K562 (cell line): ENCODE measurements at regions not wholly inside any gene's neighbourhood (a gene's known extent, or its start where the extent isn't known, plus 50 kb on each side); places are given as distances from the start of the nearest gene placed in this dataset.

ENCODE experiments used
- ATAC-seq: fragments of 200-7000 bp; cut with Tn5 transposase; 3 replicates; pipeline ENCODE4 v1.9.1; 2020; ENCODE audit warnings: moderate library complexity
- BruUV-seq: library from RNA; stranded (reverse); fragments of 400-500 nt; replicated peaks from 2 replicates; lab custom pipeline; 2021; lab: Mats Ljungman, UMichigan
- CTCF ChIA-PET: fragments of 300-600 bp; formaldehyde crosslinking; extraction: SDS; loops from one replicate; lab custom pipeline; 2021; ENCODE audit warnings: low intra/inter-chr PET ratio; lab: Yijun Ruan, JAX
- POLR2A ChIA-PET: fragments of 300-600, 350-650 bp; sonication (Branson Sonifier 250); formaldehyde crosslinking; extraction: SDS; loops from one replicate; lab custom pipeline; 2021; ENCODE audit warnings: antibody characterized with exemption, inconsistent platforms; lab: Yijun Ruan, JAX
- DNase-seq, 4 experiments: peaks; one replicate each; pipeline versions ENCODE4 v3.0.0 to v3.0.0-alpha.2; 2011 to 2018; ENCODE audit warnings: low spot score in 3 of 4, mixed read lengths in 3 of 4; ENCODE audit errors: extremely low read depth in 1 of 4
- FAIRE-seq: peaks from 2 replicates; lab custom pipeline; 2011; peaks lifted over from hg19 to GRCh38; lab: Jason Lieb, UNC
- H2AFZ ChIP-seq: 2 replicates; pipeline ENCODE4 v1.6.0; 2011; ENCODE audit warnings: low read depth, low read length, control low read depth, inconsistent platforms
- H3K27ac ChIP-seq: fragments of 200-600 bp; 3 replicates; pipeline ENCODE4 v1.8.0; 2011; ENCODE audit warnings: low read depth, mild to moderate bottlenecking, control low read depth, inconsistent platforms, low read length, moderate library complexity, mixed read lengths; ENCODE audit errors: extremely low read depth
- H3K27me3 ChIP-seq, 2 experiments: fragments of 300-600 bp in 1 of 2; 2 replicates in 1 of 2; 3 replicates in 1 of 2; pipeline versions ENCODE4 v1.6.0 to v1.8.0; 2011; ENCODE audit warnings: inconsistent platforms in 2 of 2, low read length in 2 of 2, mild to moderate bottlenecking in 1 of 2, mixed read lengths in 1 of 2, moderate library complexity in 1 of 2; ENCODE audit not compliant: control insufficient read depth in 2 of 2, insufficient read depth in 2 of 2
- H3K36me3 ChIP-seq: fragments of 300-600 bp; 3 replicates; pipeline ENCODE4 v1.8.0; 2011; ENCODE audit warnings: mild to moderate bottlenecking, low read length, inconsistent platforms; ENCODE audit not compliant: control insufficient read depth, insufficient read depth
- H3K4me1 ChIP-seq, 2 experiments: fragments of 200-600 bp in 1 of 2; replicated peaks in 1 of 2; 2 replicates in 1 of 2; 3 replicates in 1 of 2; pipeline versions ENCODE4 v1.5.1 to v1.8.0; 2011; ENCODE audit warnings: inconsistent platforms in 2 of 2, low read length in 2 of 2, mild to moderate bottlenecking in 1 of 2, mixed read lengths in 1 of 2, moderate library complexity in 1 of 2; ENCODE audit not compliant: control insufficient read depth in 2 of 2, insufficient read depth in 2 of 2
- H3K4me2 ChIP-seq: 2 replicates; pipeline ENCODE4 v1.6.1; 2011; ENCODE audit warnings: low read length, control low read depth, inconsistent platforms, mixed read lengths; ENCODE audit not compliant: insufficient read depth
- H3K4me3 ChIP-seq: fragments of 200-600 bp; sonication (generic), shearing (Covaris generic); 2 replicates; pipeline ENCODE4 v1.5.1; 2016; ENCODE audit warnings: control low read depth, inconsistent platforms
- H3K79me2 ChIP-seq: fragments of 200-600 bp; 3 replicates; pipeline ENCODE4 v1.8.0; 2011; ENCODE audit warnings: low read length, inconsistent platforms; ENCODE audit not compliant: control insufficient read depth, insufficient read depth
- H3K9ac ChIP-seq, 2 experiments: 2 replicates each; pipeline versions ENCODE4 v1.6.0 to v1.6.1; 2011; ENCODE audit warnings: low read depth in 2 of 2, low read length in 2 of 2, control low read depth in 1 of 2, inconsistent platforms in 1 of 2, mild to moderate bottlenecking in 1 of 2, mixed read lengths in 1 of 2; ENCODE audit not compliant: insufficient read depth in 1 of 2
- H3K9me1 ChIP-seq: one replicate; pipeline ENCODE4 v1.6.0; 2011; ENCODE audit warnings: inconsistent platforms, mild to moderate bottlenecking, low read length, moderate library complexity; ENCODE audit not compliant: control insufficient read depth, insufficient read depth
- H3K9me3 ChIP-seq: replicated peaks from 2 replicates; pipeline ENCODE4 v1.5.1; 2011; ENCODE audit warnings: low read depth, low read length, inconsistent platforms; ENCODE audit not compliant: control insufficient read depth, insufficient read depth
- H4K20me1 ChIP-seq: replicated peaks from 2 replicates; pipeline ENCODE4 v1.6.1; 2011; ENCODE audit warnings: low read length, inconsistent platforms, mixed read lengths; ENCODE audit not compliant: control insufficient read depth, insufficient read depth
- BCOR ChIP-seq: fragments of 450-650 bp; IDR thresholded peaks from 2 replicates; pipeline ENCODE4 v1.6.1; 2016
- CBX1 ChIP-seq: sonication (generic); IDR thresholded peaks from 2 replicates; pipeline ENCODE4 v1.6.1; 2016; ENCODE audit warnings: antibody characterized with exemption, low read depth, mild to moderate bottlenecking
- CBX8 ChIP-seq: fragments of 200-600 bp; sonication (generic); IDR thresholded peaks from 2 replicates; pipeline ENCODE4 v1.6.1; 2012; ENCODE audit warnings: borderline replicate concordance, mixed run types, low read depth, mild to moderate bottlenecking, moderate library complexity, mixed read lengths, low read length, control low read depth, inconsistent platforms; ENCODE audit not compliant: poor library complexity, severe bottlenecking; ENCODE audit errors: extremely low read depth
- CHCHD3 ChIP-seq: fragments of 250-450 bp; sonication (Bioruptor Pico); IDR thresholded peaks from 2 replicates; pipeline ENCODE4 v2.1.2; 2022; ENCODE audit warnings: mild to moderate bottlenecking
- FOXK1 ChIP-seq: sonication (generic); formaldehyde crosslinking; IDR thresholded peaks from 2 replicates; pipeline ENCODE4 v1.8.0; 2022; ENCODE audit warnings: missing genetic modification reagents, mild to moderate bottlenecking, borderline replicate concordance
- HDAC2 ChIP-seq: fragments of 450-650 bp; IDR thresholded peaks from 2 replicates; pipeline ENCODE4 v1.6.1; 2016; ENCODE audit warnings: mild to moderate bottlenecking
- JUND ChIP-seq, 2 experiments: IDR thresholded peaks; 2 replicates in 1 of 2; 3 replicates in 1 of 2; pipeline ENCODE4 v1.6.1; 2011; ENCODE audit warnings: borderline replicate concordance in 2 of 2, low read depth in 2 of 2, low read length in 2 of 2, improper control_type of control experiment in 1 of 2, missing biosample characterization in 1 of 2, missing genetic modification characterization in 1 of 2, missing genetic modification reagents in 1 of 2
- SIX5 ChIP-seq, 2 experiments: IDR thresholded peaks; 2 replicates each; pipeline ENCODE4 v1.6.1; 2011; ENCODE audit warnings: low read length in 2 of 2, borderline replicate concordance in 1 of 2, low read depth in 1 of 2, mild to moderate bottlenecking in 1 of 2, moderate library complexity in 1 of 2; ENCODE audit not compliant: insufficient read depth in 1 of 2
- SNRNP70 ChIP-seq: fragments of 200-400 bp; formaldehyde crosslinking; optimal IDR thresholded peaks from 2 replicates; pipeline ENCODE3; 2017; ENCODE audit warnings: low read depth, low read length
- TGIF2 ChIP-seq: sonication (generic); formaldehyde crosslinking; IDR thresholded peaks from 2 replicates; pipeline ENCODE4 v1.8.1; 2022; ENCODE audit warnings: mild to moderate bottlenecking, missing genetic modification reagents, moderate library complexity
- TRIM24 ChIP-seq, 2 experiments: fragments of 450-650 bp; IDR thresholded peaks; 2 replicates each; pipeline ENCODE4 v1.6.1; 2016
- ZSCAN29 ChIP-seq: fragments of 450-650 bp; IDR thresholded peaks from 2 replicates; pipeline ENCODE4 v1.6.1; 2017
- WGBS: fragments of 100-300 bp; shearing (Covaris generic); methylation state at CpG from one replicate; pipeline ENCODE4 v1.1.6; 2016; ENCODE audit warnings: low coverage, mixed read lengths; ENCODE audit not compliant: insufficient coverage; ENCODE audit errors: missing lambda C conversion rate; 5-methylcytosine and 5-hydroxymethylcytosine counted together
- in situ Hi-C: fragments of 300-500 bp; cut with MboI; formaldehyde crosslinking; loops from 4 replicates; pipeline ENCODE4 v1.15.0; 2018; ENCODE audit warnings: inconsistent platforms, mixed read lengths
- intact Hi-C: fragments of 100-400 bp; cut with micrococcal nuclease; formaldehyde crosslinking; loops from 2 replicates; pipeline ENCODE4 v1.14.2; 2022
- TF ChIP-seq, protein P1 (sequence below): fragments of 250-450 bp; sonication (Bioruptor Pico); IDR thresholded peaks from 2 replicates; pipeline ENCODE4 v1.5.0; 2021; ENCODE audit warnings: mild to moderate bottlenecking, borderline replicate concordance
- TF ChIP-seq, protein P2 (sequence below): sonication (generic); formaldehyde crosslinking; IDR thresholded peaks from 2 replicates; pipeline ENCODE4 v1.8.0; 2022; ENCODE audit warnings: mild to moderate bottlenecking, missing genetic modification reagents
- TF ChIP-seq, protein P3 (sequence below): fragments of 200-800 bp; sonication (Bioruptor generic); IDR thresholded peaks from 2 replicates; pipeline ENCODE4 v1.6.1; 2017; ENCODE audit warnings: missing genetic modification characterization, missing compliant biosample characterization

DNA sequence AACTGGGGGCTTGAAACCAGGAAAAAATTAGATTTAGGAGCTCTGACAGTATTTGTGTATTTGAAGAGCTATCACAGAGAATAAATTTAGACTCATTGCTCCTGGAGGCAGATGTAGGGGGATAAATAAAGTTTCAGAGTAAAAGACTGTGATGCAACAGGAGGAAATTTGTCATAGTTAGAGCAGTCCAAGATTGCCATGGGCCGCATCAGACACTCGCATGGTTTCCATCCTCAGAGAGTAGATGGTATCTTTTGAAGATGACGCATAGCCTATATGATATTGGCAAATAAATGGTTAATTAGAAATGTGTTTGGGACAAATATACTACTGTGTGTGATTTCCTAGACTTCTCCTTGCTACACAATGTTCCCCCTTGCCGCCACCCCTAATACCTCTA, 170.5 kb downstream of the FTCDNL1 start:
- Histone ChIP-seq H3K27ac (no peak overlapping the region), H3K9me3 (no peaks in the 10 kb centered on the region), H3K9ac (no peak overlapping the region), H3K4me2 (no peak overlapping the region), H3K4me3 (no peak overlapping the region), H4K20me1 (no peaks in the 10 kb centered on the region), H3K9me1 (no peaks in the 10 kb centered on the region), H3K36me3 (no peaks in the 10 kb centered on the region), H2AFZ (no peak overlapping the region), H3K27me3 (no peaks in the 10 kb centered on the region), H3K4me1 (no peaks in the 10 kb centered on the region), H3K79me2 (no peaks in the 10 kb centered on the region)
- POLR2A ChIA-PET: interaction anchor here (1.0 kb wide), 1 partner anchor 38 kb away, joined by 3 read pairs; no protein-coding TSS in a partner anchor
- FAIRE-seq (no peak), ATAC-seq (no peak), DNase-seq (no peak)
- 2% methylated on average over 4 of the region's 4 CpGs for WGBS
- intact Hi-C loops (no loop called here), in situ Hi-C loops (no loop called here)
- CTCF ChIA-PET: no interaction called here
- BruUV-seq: no TSS peak
- no peak for TF ChIP-seq SNRNP70
- TF ChIP-seq CHCHD3: no peak
- no peak for TF ChIP-seq ZSCAN29
- TF ChIP-seq, protein P1, sequence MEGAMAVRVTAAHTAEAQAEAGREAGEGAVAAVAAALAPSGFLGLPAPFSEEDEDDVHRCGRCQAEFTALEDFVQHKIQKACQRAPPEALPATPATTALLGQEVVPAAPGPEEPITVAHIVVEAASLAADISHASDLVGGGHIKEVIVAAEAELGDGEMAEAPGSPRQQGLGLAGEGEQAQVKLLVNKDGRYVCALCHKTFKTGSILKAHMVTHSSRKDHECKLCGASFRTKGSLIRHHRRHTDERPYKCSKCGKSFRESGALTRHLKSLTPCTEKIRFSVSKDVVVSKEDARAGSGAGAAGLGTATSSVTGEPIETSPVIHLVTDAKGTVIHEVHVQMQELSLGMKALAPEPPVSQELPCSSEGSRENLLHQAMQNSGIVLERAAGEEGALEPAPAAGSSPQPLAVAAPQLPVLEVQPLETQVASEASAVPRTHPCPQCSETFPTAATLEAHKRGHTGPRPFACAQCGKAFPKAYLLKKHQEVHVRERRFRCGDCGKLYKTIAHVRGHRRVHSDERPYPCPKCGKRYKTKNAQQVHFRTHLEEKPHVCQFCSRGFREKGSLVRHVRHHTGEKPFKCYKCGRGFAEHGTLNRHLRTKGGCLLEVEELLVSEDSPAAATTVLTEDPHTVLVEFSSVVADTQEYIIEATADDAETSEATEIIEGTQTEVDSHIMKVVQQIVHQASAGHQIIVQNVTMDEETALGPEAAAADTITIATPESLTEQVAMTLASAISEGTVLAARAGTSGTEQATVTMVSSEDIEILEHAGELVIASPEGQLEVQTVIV (CRISPR knock-in tag): no peak
- TF ChIP-seq CBX8: no peak
- no peak for TF ChIP-seq SIX5 (IDR thresholded peaks at IDR 0.05; ENCODE audit: borderline replicate concordance in 1 of 2, insufficient read depth in 1 of 2, low read depth in 1 of 2, low read length in 2 of 2)
- no peak for TF ChIP-seq TGIF2 (CRISPR knock-in tag)
- TF ChIP-seq, protein P2, sequence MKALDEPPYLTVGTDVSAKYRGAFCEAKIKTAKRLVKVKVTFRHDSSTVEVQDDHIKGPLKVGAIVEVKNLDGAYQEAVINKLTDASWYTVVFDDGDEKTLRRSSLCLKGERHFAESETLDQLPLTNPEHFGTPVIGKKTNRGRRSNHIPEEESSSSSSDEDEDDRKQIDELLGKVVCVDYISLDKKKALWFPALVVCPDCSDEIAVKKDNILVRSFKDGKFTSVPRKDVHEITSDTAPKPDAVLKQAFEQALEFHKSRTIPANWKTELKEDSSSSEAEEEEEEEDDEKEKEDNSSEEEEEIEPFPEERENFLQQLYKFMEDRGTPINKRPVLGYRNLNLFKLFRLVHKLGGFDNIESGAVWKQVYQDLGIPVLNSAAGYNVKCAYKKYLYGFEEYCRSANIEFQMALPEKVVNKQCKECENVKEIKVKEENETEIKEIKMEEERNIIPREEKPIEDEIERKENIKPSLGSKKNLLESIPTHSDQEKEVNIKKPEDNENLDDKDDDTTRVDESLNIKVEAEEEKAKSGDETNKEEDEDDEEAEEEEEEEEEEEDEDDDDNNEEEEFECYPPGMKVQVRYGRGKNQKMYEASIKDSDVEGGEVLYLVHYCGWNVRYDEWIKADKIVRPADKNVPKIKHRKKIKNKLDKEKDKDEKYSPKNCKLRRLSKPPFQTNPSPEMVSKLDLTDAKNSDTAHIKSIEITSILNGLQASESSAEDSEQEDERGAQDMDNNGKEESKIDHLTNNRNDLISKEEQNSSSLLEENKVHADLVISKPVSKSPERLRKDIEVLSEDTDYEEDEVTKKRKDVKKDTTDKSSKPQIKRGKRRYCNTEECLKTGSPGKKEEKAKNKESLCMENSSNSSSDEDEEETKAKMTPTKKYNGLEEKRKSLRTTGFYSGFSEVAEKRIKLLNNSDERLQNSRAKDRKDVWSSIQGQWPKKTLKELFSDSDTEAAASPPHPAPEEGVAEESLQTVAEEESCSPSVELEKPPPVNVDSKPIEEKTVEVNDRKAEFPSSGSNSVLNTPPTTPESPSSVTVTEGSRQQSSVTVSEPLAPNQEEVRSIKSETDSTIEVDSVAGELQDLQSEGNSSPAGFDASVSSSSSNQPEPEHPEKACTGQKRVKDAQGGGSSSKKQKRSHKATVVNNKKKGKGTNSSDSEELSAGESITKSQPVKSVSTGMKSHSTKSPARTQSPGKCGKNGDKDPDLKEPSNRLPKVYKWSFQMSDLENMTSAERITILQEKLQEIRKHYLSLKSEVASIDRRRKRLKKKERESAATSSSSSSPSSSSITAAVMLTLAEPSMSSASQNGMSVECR (CRISPR knock-in tag): no peak
- peak; percentile 69 to 70; a peak in 2 of 4 replicates for TF ChIP-seq TRIM24 (IDR thresholded peaks at IDR 0.05)
- TF ChIP-seq, protein P3, sequence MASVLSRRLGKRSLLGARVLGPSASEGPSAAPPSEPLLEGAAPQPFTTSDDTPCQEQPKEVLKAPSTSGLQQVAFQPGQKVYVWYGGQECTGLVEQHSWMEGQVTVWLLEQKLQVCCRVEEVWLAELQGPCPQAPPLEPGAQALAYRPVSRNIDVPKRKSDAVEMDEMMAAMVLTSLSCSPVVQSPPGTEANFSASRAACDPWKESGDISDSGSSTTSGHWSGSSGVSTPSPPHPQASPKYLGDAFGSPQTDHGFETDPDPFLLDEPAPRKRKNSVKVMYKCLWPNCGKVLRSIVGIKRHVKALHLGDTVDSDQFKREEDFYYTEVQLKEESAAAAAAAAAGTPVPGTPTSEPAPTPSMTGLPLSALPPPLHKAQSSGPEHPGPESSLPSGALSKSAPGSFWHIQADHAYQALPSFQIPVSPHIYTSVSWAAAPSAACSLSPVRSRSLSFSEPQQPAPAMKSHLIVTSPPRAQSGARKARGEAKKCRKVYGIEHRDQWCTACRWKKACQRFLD (CRISPR knock-in tag): no peak
- no peak for TF ChIP-seq HDAC2
- TF ChIP-seq BCOR: no peak
- 0 out of 2 replicates have a peak, but pooled peaks have one; percentile 35 for TF ChIP-seq JUND (IDR thresholded peaks at IDR 0.05; ENCODE audit: borderline replicate concordance, low read depth, low read length)
- TF ChIP-seq JUND (tag; IDR thresholded peaks at IDR 0.05; ENCODE audit: borderline replicate concordance, low read depth, low read length): no peak
- no peak for TF ChIP-seq CBX1
- TF ChIP-seq FOXK1: no peak
